ENCODE measurements at regions not wholly inside any gene's neighbourhood (a gene's known extent, or its start where the extent isn't known, plus 50 kb on each side); places are given as distances from the start of the nearest gene placed in this dataset.
"Not testable (repeated sequence)": the region's sequence is repeated elsewhere in the genome, so short reads cannot be mapped to it uniquely, and the experiment has no call there.

- H3K9me3 ChIP-seq; H3K4me3 ChIP-seq; H3K27me3 ChIP-seq; intact Hi-C loops (cut with DNase I); H3K4me1 ChIP-seq; DNase-seq; H3K36me3 ChIP-seq; H3K27ac ChIP-seq: not testable (repeated sequence)
- peak; percentile 76 for ATAC-seq
These were observed 114.7 kb downstream of the NBPF8 start for GRCh38 chr1:120529475-120530089.

GRCh38 chr1:120531455-120531854 lies 116.6 kb downstream of the NBPF8 start:
- H3K27ac ChIP-seq; DNase-seq; intact Hi-C loops (cut with DNase I); H3K9me3 ChIP-seq; H3K27me3 ChIP-seq; H3K4me1 ChIP-seq; H3K36me3 ChIP-seq; H3K4me3 ChIP-seq: not testable (repeated sequence)
- peak; percentile 51 for ATAC-seq

GRCh38 chr1:120534361-120535047 lies 119.7 kb downstream of the NBPF8 start:
- DNase-seq; H3K9me3 ChIP-seq; ATAC-seq; H3K4me1 ChIP-seq; H3K4me3 ChIP-seq; H3K36me3 ChIP-seq; H3K27me3 ChIP-seq; H3K27ac ChIP-seq; intact Hi-C loops (cut with DNase I): not testable (repeated sequence)

- H3K36me3 ChIP-seq; H3K4me3 ChIP-seq; H3K4me1 ChIP-seq; H3K9me3 ChIP-seq; H3K27ac ChIP-seq; H3K27me3 ChIP-seq; DNase-seq; ATAC-seq; intact Hi-C loops (cut with DNase I): not testable (repeated sequence)
These were observed 120.2 kb downstream of the NBPF8 start for GRCh38 chr1:120535052-120535451.

GRCh38 chr1:120541394-120541793 lies 126.6 kb downstream of the NBPF8 start:
- H3K27ac ChIP-seq; DNase-seq; H3K4me1 ChIP-seq; H3K36me3 ChIP-seq; H3K27me3 ChIP-seq; H3K9me3 ChIP-seq; H3K4me3 ChIP-seq; intact Hi-C loops (cut with DNase I); ATAC-seq: not testable (repeated sequence)

- H3K4me1 ChIP-seq; H3K4me3 ChIP-seq; DNase-seq; H3K27me3 ChIP-seq; H3K9me3 ChIP-seq; ATAC-seq; H3K27ac ChIP-seq; H3K36me3 ChIP-seq; intact Hi-C loops (cut with DNase I): not testable (repeated sequence)
These were observed 127.5 kb downstream of the NBPF8 start for GRCh38 chr1:120542365-120542764.

- H3K27me3 ChIP-seq; intact Hi-C loops (cut with DNase I); H3K4me3 ChIP-seq; DNase-seq; H3K9me3 ChIP-seq; H3K4me1 ChIP-seq; H3K36me3 ChIP-seq; H3K27ac ChIP-seq; ATAC-seq: not testable (repeated sequence)
These were observed 128.1 kb downstream of the NBPF8 start for GRCh38 chr1:120542940-120543339.

- peak; percentile 99 for ATAC-seq
- peak; percentile 60 for DNase-seq
- intact Hi-C loops (cut with DNase I); H3K27ac ChIP-seq; H3K27me3 ChIP-seq; H3K4me3 ChIP-seq; H3K9me3 ChIP-seq; H3K4me1 ChIP-seq; H3K36me3 ChIP-seq: not testable (repeated sequence)
- TF ChIP-seq CTCF (IDR thresholded peaks at IDR 0.05), result peak; percentile 54
These were observed 129.6 kb downstream of the NBPF8 start for GRCh38 chr1:120544434-120544833.

GRCh38 chr1:120550335-120550734 lies 135.5 kb downstream of the NBPF8 start:
- H3K27ac ChIP-seq; H3K36me3 ChIP-seq; H3K9me3 ChIP-seq; intact Hi-C loops (cut with DNase I); DNase-seq; H3K4me1 ChIP-seq; H3K27me3 ChIP-seq; H3K4me3 ChIP-seq: not testable (repeated sequence)
- peak; percentile 60 for ATAC-seq

GRCh38 chr1:120552190-120552589 lies 137.4 kb downstream of the NBPF8 start:
- ATAC-seq; DNase-seq; H3K27ac ChIP-seq; intact Hi-C loops (cut with DNase I); H3K27me3 ChIP-seq; H3K4me1 ChIP-seq; H3K36me3 ChIP-seq; H3K4me3 ChIP-seq; H3K9me3 ChIP-seq: not testable (repeated sequence)

GRCh38 chr1:120557605-120558302 lies 142.9 kb downstream of the NBPF8 start:
- H3K27ac ChIP-seq; H3K9me3 ChIP-seq; DNase-seq; H3K4me1 ChIP-seq; H3K36me3 ChIP-seq; intact Hi-C loops (cut with DNase I); H3K27me3 ChIP-seq: not testable (repeated sequence)
- ATAC-seq, result peak; percentile 15
- H3K4me3 ChIP-seq, result peak overlapping the region; percentile 62

GRCh38 chr1:120558303-120559060 lies 143.6 kb downstream of the NBPF8 start:
- H3K4me3 ChIP-seq, result peak overlapping the region; percentile 62
- ATAC-seq (peak; percentile 94), DNase-seq (peak; percentile 83)
- intact Hi-C loops (cut with DNase I); H3K36me3 ChIP-seq; H3K4me1 ChIP-seq; H3K9me3 ChIP-seq; H3K27me3 ChIP-seq: not testable (repeated sequence)
- peak overlapping the region; percentile 78 for H3K27ac ChIP-seq

- H3K36me3 ChIP-seq; H3K4me3 ChIP-seq; ATAC-seq; DNase-seq; H3K4me1 ChIP-seq; H3K9me3 ChIP-seq; H3K27me3 ChIP-seq; intact Hi-C loops (cut with DNase I); H3K27ac ChIP-seq: not testable (repeated sequence)
These were observed 146.9 kb downstream of the NBPF8 start for GRCh38 chr1:120561767-120562166.
